Uterus (tissue), 2 donors: ENCODE measurements at regions not wholly inside any gene's neighbourhood (a gene's known extent, or its start where the extent isn't known, plus 50 kb on each side); places are given as distances from the start of the nearest gene placed in this dataset.

Source experiments
- CTCF ChIP-seq, 4 experiments: fragments of 200-600 bp in 2 of 4; fragments of 450-650 bp in 2 of 4; sonication (generic) in 2 of 4; IDR thresholded peaks; one replicate each; pipeline ENCODE4 v1.5.1; 2016 to 2019; ENCODE audit warnings: antibody characterized with exemption in 4 of 4, mild to moderate bottlenecking in 2 of 4, moderate library complexity in 1 of 4
- POLR2A ChIP-seq, 2 donors: fragments of 450-650 bp; IDR thresholded peaks; one replicate each; pipeline ENCODE4 v1.6.1; 2016; ENCODE audit warnings: antibody characterized with exemption in 2 of 2, mild to moderate bottlenecking in 1 of 2, moderate library complexity in 1 of 2

GRCh38 chr12:71008616-71009015 is 88.1 kb upstream of the PTPRR start:
- TF ChIP-seq CTCF (IDR thresholded peaks at IDR 0.05) (no peak), POLR2A (IDR thresholded peaks at IDR 0.05) (no peak)
